HG02798 (cell line): ENCODE measurements at regions not wholly inside any gene's neighbourhood (a gene's known extent, or its start where the extent isn't known, plus 50 kb on each side); places are given as distances from the start of the nearest gene placed in this dataset.

Experiments
- ATAC-seq: cut with Tn5 transposase; IDR thresholded peaks from one replicate; pipeline ENCODE4 v1.9.1; 2021; ENCODE audit warnings: mild to moderate bottlenecking; ENCODE audit not compliant: unreplicated experiment, poor library complexity

- no peak for ATAC-seq
Observed at GRCh38 chr14:86310148-86310547, 780.2 kb downstream of the FLRT2 start.

DNA sequence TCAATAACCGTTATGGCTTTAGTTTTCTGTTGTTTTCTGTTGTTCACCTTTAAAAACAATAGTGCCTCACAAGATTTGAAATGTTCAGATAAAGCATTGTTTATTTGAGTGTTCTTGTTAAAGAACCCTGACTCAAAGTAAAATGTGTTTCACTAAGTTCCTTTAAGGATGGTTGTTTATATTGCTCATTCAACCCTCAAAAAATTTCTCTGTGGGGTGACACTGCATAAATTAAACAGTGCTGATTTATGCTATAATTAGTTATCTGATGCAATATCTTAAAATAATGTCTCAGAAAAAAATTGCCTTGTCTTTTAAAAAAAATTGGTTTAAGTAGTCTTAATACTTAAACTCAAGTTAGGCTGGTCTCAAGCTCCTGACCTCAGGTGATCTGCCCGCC lies 775.1 kb downstream of the FLRT2 start:
- ATAC-seq, result no peak

DNA sequence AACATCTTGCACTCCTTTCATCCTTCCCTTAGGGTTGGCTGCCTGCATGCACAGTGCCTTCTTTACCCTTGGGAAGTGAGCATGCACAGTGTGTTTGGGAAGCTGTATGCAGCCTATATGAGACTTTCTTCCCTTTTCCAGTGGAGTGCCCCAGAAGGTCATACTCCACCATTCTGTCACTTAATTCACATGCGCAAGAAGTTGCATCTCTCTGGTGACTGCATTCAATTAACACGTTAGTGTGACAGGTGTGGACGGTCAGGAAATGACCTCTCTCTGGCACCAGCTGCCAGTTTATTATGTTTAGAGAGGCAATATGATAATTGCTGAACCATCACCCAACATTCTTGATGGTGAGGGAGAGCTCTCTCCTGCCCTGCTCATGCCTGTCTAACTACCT lies 770.0 kb downstream of the FLRT2 start:
- ATAC-seq, result no peak

DNA sequence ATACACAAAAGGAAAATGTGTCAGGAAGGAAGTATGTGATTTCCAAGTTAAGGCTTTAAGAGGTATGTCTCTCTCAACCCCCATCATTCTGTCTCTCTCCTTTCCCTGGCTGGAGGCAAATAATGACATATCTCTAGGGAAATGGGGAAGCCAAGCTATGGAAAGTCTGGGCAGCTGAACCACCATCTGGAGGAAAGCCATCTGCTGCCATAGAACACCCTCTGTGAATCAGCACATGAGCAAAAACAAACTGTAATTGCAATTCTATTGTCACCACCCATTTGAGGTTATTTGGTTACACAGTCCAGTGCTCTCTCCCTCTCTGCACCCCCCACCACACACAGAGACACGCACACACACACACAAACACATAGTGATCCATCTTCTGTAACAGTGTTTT lies 766.2 kb downstream of the FLRT2 start:
- no peak for ATAC-seq

DNA sequence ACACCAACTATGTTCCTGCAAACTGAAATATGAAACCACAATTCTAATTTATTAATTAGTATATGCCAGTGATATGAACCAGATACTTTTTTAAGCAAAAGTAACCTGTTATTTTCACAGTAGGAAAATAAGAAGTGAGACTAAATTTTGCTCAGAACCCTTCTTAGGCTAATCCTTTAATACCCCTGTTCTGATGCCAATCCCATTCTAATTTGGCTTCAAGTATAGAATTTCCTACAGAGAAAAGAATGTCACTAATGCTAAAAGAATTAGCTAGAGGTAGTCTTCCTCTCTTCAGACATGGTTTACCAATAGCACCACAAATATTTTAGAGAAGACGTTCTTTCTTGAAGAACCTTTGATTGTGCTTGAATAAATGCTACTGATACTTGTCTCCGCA lies 758.4 kb downstream of the FLRT2 start:
- ATAC-seq, result no peak

DNA sequence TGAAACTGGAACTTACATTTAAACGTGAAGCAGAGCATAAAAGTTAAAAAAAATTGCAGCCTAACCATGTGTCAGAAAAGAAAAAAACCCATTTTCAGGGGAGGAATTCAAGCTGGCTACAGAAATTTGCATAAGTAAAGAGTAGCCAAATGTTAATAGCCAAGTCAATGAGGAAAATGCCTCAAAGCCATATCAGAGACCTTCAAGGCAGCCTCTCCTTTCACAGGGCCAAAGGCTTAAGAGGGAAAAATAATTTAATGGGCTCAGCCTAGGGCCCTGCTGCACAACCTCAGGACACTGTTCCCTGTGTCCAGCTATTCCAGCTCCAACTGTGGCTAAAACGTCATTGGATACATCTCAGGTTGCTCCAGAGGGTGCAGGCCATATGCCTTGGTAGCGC lies 749.5 kb downstream of the FLRT2 start:
- ATAC-seq, result no peak

- no peak for ATAC-seq
Observed at GRCh38 chr14:86257973-86258372, 728.0 kb downstream of the FLRT2 start.

GRCh38 chr14:86243158-86243557 lies 713.2 kb downstream of the FLRT2 start:
- peak; percentile 38 for ATAC-seq

DNA sequence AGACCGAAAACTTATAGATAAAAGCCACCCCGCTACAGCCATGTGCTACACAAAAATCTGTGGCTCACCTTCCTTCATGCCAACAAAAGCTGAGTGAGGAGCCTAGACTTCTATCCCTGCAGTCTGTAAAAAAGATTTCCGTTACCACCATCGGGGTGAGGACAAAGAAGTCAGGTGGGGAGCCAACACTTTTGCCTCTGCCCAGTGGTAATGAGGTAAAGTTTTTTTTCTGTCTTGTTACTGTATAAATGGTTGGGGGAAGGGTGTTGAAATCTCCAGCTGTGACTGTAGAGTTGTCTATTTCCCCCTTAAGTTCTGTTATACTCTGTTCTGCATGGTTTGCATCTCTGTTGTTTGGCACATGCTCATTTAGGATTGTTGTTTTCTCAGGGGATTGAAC lies 707.8 kb downstream of the FLRT2 start:
- ATAC-seq, result no peak

DNA sequence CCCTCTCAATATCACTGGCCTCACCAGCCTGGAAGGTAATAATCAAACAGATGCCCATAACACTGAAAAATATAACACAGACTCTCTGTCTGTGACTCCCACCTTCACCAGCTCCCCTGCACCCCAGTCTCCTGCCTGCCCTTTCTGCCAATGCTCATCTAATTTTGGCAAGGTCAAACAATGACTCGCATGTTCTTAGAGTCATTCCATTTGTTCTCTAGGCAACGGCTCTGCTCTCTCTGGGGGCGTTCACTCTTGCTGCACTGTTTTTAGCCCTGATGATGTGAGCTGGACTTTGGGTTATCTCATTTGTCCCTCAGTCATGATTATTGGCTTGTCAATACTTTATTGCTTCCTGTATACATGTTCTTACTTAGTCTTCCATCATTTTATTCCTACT lies 691.8 kb downstream of the FLRT2 start:
- ATAC-seq, result no peak

GRCh38 chr14:86221000-86221399 lies 691.1 kb downstream of the FLRT2 start:
- ATAC-seq, result no peak

DNA sequence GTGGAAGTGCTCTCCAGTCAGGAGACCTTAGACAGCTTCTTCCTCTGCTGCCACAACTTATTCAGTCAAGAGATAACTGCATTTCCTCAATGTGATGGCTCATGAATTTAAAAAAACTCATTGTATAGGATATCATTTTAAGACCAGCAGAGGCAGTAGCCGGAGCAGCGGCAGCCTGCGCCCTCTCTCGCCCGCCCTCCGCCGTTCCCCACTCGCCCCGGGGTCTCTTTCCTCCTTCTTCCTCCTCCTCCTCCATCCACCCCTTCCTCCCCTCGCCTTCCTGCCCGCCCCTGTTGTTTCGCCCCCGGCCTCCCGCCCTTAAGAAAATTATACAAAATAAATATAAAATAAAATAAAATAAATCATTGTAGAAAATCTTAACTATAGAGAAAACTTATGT lies 687.6 kb downstream of the FLRT2 start:
- ATAC-seq, result no peak

GRCh38 chr14:86203843-86204242 lies 673.9 kb downstream of the FLRT2 start:
- no peak for ATAC-seq

DNA sequence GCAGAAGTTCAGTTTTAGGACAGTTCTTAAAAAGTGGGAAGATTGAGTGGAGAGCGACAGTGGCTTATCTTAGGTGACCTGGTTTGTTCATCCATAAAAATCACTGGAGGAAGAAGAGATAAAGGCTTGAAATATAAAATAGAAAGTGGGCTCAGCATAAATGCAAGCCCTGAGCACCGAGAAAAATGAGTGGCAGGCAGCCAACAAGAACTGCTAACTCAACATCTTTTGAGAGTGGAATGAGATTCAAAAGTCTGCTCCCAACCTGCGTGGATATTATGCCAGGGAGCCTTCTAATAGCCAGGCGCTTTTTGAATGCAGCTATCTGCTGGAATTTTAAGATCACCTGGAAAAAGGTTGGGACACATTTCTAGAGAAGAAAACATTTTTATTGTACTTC lies 666.5 kb downstream of the FLRT2 start:
- ATAC-seq, result no peak

- no peak for ATAC-seq
Observed at GRCh38 chr14:86193756-86194155, 663.8 kb downstream of the FLRT2 start.

- no peak for ATAC-seq
Observed at GRCh38 chr14:86179980-86180379, 650.0 kb downstream of the FLRT2 start.

- ATAC-seq, result no peak
Observed at GRCh38 chr14:86168371-86168770, 638.4 kb downstream of the FLRT2 start.

DNA sequence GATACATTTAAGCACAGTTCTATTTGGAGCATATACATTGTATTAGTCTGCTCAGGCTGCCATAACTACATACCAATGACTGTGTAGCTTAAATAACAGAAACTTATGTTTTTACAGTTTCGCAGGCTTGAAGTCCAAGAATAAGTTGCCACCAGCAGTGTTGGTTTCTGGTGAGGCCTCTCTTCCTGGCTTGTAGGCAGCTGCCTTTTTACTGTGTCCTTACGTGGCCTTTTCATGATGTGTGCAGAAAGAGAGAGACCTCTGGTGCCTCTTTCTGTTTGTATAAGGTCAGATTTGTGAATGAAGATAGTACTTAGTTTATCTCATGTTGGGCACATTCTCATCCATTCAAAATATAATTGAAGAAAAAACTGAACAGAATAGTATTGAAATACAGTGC lies 636.6 kb downstream of the FLRT2 start:
- no peak for ATAC-seq

- ATAC-seq, result no peak
Observed at GRCh38 chr14:86153480-86153879, 623.5 kb downstream of the FLRT2 start.

GRCh38 chr14:86143248-86143647 lies 613.3 kb downstream of the FLRT2 start:
- ATAC-seq, result no peak

DNA sequence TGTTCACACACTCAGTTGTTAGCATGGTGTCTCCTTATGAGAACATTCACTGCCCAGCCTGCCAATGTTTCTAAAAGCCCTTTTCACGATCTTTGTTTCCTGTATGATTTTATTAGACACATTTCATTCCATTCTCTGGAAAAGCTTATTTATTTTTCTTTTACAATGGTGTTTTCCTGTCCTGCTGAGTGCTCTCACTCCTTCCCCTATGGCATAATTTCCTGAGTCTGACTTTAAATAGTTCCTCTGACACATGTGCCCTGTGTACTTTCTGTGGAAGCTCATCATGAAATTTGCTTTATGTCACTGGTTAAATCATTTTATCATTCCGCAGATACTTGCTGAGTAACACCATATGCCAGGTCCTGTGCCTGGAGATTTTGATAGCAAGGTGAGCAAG lies 612.0 kb downstream of the FLRT2 start:
- no peak for ATAC-seq

DNA sequence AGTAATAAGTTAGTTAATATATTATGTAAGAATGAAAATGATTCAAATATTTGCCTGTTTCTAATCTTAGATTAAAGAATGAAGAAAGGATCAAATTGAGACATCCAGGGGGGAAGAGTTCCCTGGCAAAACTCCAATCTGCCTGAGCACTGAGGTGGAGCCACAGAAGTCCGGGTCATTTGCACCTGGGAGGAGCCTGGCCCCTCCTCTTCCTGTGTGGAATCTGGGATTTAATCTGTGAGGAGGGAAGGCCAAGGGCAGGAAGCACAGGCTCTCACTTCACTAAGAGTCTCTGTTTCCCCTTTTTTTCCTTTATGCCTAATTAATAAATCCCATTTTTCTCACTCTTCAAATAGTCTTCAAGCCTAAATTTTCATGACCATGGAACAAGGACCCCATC lies 599.5 kb downstream of the FLRT2 start:
- no peak for ATAC-seq

DNA sequence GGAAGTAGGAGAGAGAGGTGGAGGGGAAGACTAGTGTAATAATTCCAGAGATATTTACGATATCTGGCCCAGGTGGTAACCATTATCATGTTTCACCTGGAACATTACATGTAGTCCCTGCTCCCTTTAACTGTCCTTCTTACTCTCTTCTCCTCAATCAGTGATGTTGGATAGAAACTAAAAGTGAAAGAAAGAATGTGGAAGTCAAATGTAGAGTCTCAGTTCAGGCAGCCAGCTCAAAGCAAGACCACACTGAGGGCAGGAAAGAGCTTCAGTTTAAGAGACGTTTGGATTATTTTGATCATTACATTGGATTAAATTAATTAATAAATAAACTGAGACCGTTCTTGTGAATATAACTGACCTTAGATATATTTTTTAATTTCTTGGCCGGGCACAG lies 594.4 kb downstream of the FLRT2 start:
- no peak for ATAC-seq
